ENCODE measurements at regions not wholly inside any gene's neighbourhood (a gene's known extent, or its start where the extent isn't known, plus 50 kb on each side); places are given as distances from the start of the nearest gene placed in this dataset.
"Not testable (repeated sequence)": the region's sequence is repeated elsewhere in the genome, so short reads cannot be mapped to it uniquely, and the experiment has no call there.

- not testable (repeated sequence) for TF ChIP-seq CTCF (conservative IDR thresholded peaks at IDR 0.05 in 1 of 2, IDR thresholded peaks at IDR 0.05 in 1 of 2; ENCODE audit: extremely low read depth in 1 of 2, insufficient read depth in 1 of 2, low read depth in 1 of 2, low read length in 2 of 2); EZH2 (IDR thresholded peaks at IDR 0.05; ENCODE audit: borderline replicate concordance, low read length)
Observed at GRCh38 chr6:1212138-1212537, 99.8 kb upstream of the FOXQ1 start.

Measured in mammary epithelial cell (primary cell).